ENCODE measurements at regions not wholly inside any gene's neighbourhood (a gene's known extent, or its start where the extent isn't known, plus 50 kb on each side); places are given as distances from the start of the nearest gene placed in this dataset.

DNA sequence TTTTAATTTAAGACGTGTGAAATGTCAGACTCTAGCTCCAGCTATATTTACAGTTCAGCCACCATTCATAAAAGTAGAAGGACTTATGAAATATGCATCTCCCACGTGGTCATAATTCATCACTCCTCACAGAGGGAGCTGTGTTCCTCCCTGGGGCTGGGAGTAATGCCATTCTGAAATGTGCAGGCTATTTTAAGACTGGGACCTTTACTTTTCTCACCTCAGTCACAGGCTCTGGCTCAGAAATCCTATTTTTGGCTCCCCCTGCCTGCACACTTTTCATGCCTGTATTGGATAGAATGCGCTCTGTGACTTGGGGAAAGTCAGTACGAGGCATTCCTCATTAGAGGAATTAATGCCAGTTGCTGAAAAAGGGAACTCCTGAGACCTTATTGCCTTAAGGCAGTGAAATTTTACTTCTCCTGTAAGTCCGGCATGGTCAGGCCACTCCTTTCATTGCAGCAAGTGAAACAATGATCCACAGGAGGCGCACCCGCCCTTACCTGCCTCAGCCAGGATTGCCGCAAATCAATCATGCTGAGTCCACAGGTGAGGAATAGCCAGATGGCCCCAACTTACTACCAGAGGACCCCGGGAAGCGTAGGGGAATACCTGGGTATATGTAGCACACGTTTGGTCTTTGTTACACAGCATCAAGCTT is 1133.2 kb upstream of the TMEM132C start:
- no peak for TF ChIP-seq EZH2 (IDR thresholded peaks at IDR 0.05; ENCODE audit: insufficient read depth, poor library complexity, severe bottlenecking)
- no peak for TF ChIP-seq EZH2phosphoT487 (IDR thresholded peaks at IDR 0.05; ENCODE audit: insufficient read depth, low read depth)

Data from GM23248 (cell line).